Ovary (tissue), 7 donors: ENCODE measurements at regions not wholly inside any gene's neighbourhood (a gene's known extent, or its start where the extent isn't known, plus 50 kb on each side); places are given as distances from the start of the nearest gene placed in this dataset.

Source experiments
- DNase-seq, 5 donors: peaks; one replicate each; pipeline ENCODE4 v3.0.0-alpha.2; 2019 to 2020
- H3K27ac ChIP-seq, 2 donors: fragments of 200-600 bp; one replicate each; pipeline versions ENCODE4 v1.5.1 to v1.8.0; 2019 to 2022
- H3K27me3 ChIP-seq: fragments of 200-600 bp; one replicate; pipeline ENCODE4 v1.8.0; 2022
- H3K36me3 ChIP-seq: fragments of 200-600 bp; sonication (generic); one replicate; pipeline ENCODE4 v1.5.1; 2019
- H3K4me1 ChIP-seq: one replicate; pipeline ENCODE4 v1.8.1; 2013; ENCODE audit warnings: mild to moderate bottlenecking, moderate library complexity; ENCODE audit not compliant: insufficient read depth
- H3K4me3 ChIP-seq: fragments of 200-600 bp; sonication (generic); one replicate; pipeline ENCODE4 v1.5.1; 2017
- H3K9me3 ChIP-seq, 2 donors: fragments of 200-600 bp in 1 of 2; sonication (generic) in 1 of 2; one replicate each; pipeline versions ENCODE4 v1.5.1 to v1.8.1; 2013 to 2019; ENCODE audit warnings: mild to moderate bottlenecking in 1 of 2, moderate library complexity in 1 of 2
- EP300 ChIP-seq: sonication (generic); formaldehyde crosslinking; IDR thresholded peaks from one replicate; pipeline ENCODE4 v1.6.1; 2017; ENCODE audit warnings: antibody characterized with exemption
- POLR2A ChIP-seq: fragments of 450-650 bp; IDR thresholded peaks from one replicate; pipeline ENCODE4 v1.6.1; 2017; ENCODE audit warnings: antibody characterized with exemption, mild to moderate bottlenecking, moderate library complexity
- WGBS, 3 donors: extraction: QIAGEN DNeasy Blood & Tissue Kit in 1 of 3; methylation state at CpG; one replicate each; pipeline versions ENCODE4 v1.1.5 to v1.1.7; 2013 to 2017; 5-methylcytosine and 5-hydroxymethylcytosine counted together
- intact Hi-C, 4 donors: fragments of 100-400 bp; cut with DNase I; formaldehyde crosslinking; loops; one replicate each; pipeline versions ENCODE4 v1.11.0 to v1.15.1; 2022 to 2023
- TF ChIP-seq, protein P1 (sequence below), 3 donors: fragments of 450-650 bp in 2 of 3; fragments of 200-600 bp in 1 of 3; IDR thresholded peaks; one replicate each; pipeline versions ENCODE4 v1.5.1 to v1.8.0; 2016 to 2022; ENCODE audit warnings: antibody characterized with exemption in 3 of 3, mild to moderate bottlenecking in 1 of 3
- donor health status: DM: no; HTN: no; CAD: no; lungs with moderate emphysema.
- donor health status: DM: no; HTN: no; CAD: no.
- donor health status: Bipolar disorder and iron deficiency.
- donor health status: DM: no; HTN: no; CAD: no.
- donor health status: DM: yes; HTN: yes; CAD: no.

DNA sequence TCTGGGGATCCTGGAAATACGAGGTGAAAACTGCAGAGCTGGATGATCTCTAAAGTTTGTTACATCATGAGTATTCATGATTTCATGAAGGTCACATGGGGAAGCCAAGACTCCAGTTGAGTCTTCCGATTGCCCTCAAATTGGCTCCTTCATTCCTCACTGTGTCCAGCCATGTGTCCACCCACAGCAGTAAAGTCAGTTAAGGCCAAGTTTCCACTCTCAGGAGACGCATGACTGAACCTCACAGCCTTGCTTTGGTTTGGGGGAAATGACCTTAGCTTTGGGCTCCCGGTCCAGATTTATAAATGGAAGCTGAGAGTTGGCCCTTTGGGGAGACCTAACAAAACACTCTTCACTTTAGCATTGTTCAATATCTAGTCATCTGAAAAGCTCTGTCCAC is 289.7 kb upstream of the MCTP2 start:
- Histone ChIP-seq H3K36me3 (no peaks in the 10 kb centered on the region), H3K4me1 (no peaks in the 10 kb centered on the region), H3K9me3 (no peaks in the 10 kb centered on the region), H3K27me3 (no peaks in the 10 kb centered on the region), H3K4me3 (no peak overlapping the region), H3K27ac (no peak overlapping the region)
- 76 to 89% (median 86%) methylated on average over 4 of the region's 4 CpGs for WGBS, 3 donors
- TF ChIP-seq POLR2A: no peak
- TF ChIP-seq EP300: no peak
- TF ChIP-seq, protein P1, sequence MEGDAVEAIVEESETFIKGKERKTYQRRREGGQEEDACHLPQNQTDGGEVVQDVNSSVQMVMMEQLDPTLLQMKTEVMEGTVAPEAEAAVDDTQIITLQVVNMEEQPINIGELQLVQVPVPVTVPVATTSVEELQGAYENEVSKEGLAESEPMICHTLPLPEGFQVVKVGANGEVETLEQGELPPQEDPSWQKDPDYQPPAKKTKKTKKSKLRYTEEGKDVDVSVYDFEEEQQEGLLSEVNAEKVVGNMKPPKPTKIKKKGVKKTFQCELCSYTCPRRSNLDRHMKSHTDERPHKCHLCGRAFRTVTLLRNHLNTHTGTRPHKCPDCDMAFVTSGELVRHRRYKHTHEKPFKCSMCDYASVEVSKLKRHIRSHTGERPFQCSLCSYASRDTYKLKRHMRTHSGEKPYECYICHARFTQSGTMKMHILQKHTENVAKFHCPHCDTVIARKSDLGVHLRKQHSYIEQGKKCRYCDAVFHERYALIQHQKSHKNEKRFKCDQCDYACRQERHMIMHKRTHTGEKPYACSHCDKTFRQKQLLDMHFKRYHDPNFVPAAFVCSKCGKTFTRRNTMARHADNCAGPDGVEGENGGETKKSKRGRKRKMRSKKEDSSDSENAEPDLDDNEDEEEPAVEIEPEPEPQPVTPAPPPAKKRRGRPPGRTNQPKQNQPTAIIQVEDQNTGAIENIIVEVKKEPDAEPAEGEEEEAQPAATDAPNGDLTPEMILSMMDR (IDR thresholded peaks at IDR 0.05): no peak
- intact Hi-C loops: no loop called here
- DNase-seq: no peak

DNA sequence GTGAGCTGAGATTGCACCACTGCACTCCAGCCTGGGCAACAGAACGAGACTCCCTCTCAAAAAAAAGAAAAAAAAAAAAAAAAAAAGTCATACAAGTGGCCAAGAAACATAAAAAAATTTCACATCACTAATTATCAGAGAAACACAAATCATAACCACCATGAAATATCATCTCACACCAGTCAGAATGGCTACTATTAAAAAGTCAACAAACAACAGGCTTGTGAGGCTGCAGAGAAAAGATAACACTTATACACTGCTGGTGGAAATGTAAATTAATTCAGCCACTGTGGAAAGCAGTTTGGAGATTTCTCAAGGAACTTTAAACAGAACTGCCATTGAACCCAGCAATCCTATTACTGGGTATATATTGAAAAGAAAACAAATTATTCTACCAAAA is 291.1 kb upstream of the MCTP2 start:
- Histone ChIP-seq H3K4me3 (no peak overlapping the region), H3K27ac (no peak overlapping the region), H3K27me3 (no peaks in the 10 kb centered on the region), H3K9me3 (no peaks in the 10 kb centered on the region), H3K4me1 (no peaks in the 10 kb centered on the region), H3K36me3 (no peaks in the 10 kb centered on the region)
- DNase-seq: no peak
- 53 to 65% (median 59%) methylated on average over 1 of the region's 1 CpG for WGBS, 3 donors
- intact Hi-C loops: no loop called here
- TF ChIP-seq, protein P1 (IDR thresholded peaks at IDR 0.05): no peak
- TF ChIP-seq POLR2A (no peak), EP300 (no peak)

DNA sequence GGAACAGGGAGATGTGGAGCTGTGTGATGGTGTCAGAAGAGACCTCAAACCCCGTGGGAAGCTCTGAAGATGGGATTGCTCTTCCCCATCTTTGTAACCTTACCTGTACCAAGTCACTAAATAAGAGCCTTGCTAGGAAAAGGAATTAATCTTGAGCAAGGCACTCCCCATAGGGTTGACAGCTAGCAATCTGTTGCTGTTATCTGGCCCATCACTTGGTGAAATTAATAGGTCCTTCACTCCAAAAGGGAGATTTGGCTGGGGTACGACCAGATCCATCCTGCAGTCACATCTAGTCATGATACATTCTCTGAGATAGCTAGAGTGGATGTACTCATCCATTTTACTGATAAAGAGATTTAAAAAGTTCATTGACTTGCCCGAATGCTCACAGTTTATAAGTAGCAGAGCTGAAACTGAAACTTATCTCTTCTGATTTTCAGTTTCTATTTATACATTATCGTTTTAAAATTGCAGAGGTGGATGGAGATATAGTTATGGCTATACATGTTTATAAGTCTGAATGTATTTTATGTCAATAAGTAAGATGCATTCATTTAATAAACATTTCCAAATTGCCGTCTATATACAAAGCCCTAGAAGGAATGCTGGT is 299.1 kb upstream of the MCTP2 start:
- Histone ChIP-seq H3K4me3 (no peak overlapping the region), H3K4me1 (peaks cover 2% of the 10 kb centered on the region), H3K27ac (no peak overlapping the region), H3K9me3 (no peaks in the 10 kb centered on the region), H3K36me3 (no peaks in the 10 kb centered on the region), H3K27me3 (no peaks in the 10 kb centered on the region)
- intact Hi-C loops: no loop called here
- 79 to 86% (median 84%) methylated on average over 5 of the region's 5 CpGs for WGBS, 3 donors
- TF ChIP-seq POLR2A (no peak), EP300 (no peak)
- TF ChIP-seq, protein P1 (IDR thresholded peaks at IDR 0.05): no peak
- no peak for DNase-seq

DNA sequence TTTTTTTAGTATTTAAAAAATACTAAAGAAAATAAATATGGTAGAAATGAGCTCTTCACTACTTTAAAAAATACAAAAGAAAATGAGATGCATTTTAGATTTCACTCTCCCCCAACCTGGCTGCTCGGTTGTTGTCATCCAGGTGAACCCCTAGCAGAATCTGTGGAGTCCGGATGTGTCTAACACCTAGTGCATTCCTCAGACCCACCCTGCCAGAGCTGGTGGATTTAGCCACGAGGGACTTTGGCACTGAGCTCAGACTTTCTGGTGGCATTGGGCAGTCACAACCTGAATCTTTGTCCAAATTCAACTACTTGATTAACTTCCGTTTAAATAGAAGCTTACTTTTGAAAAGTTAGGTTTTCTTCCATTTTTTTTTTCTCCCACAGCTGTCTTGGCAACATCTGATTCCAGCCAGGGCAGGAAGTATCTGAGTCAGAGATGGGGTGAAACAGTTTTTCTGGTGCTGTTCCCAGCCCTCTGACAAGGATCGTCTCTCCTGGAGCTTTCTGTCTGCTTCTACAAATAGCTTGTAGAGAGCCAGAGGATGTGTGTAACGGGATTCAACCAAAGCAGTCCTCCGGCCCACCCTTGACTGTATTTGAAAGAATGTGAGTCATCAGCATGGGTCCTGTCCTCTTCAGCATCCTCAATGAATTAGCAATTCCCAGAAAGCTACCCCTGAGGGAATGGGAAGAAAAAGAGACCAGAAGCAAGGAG is 301.8 kb upstream of the MCTP2 start:
- intact Hi-C loops: no loop called here
- Histone ChIP-seq H3K9me3 (no peaks in the 10 kb centered on the region), H3K27ac (no peak overlapping the region), H3K27me3 (no peaks in the 10 kb centered on the region), H3K4me1 (peaks cover 2% of the 10 kb centered on the region), H3K4me3 (no peak overlapping the region), H3K36me3 (no peaks in the 10 kb centered on the region)
- TF ChIP-seq POLR2A: no peak
- TF ChIP-seq, protein P1 (IDR thresholded peaks at IDR 0.05): no peak
- no peak for TF ChIP-seq EP300
- peak in 4 of 5 donors; percentile 16 to 65 (median 26) for DNase-seq
- 24 to 28% (median 24%) methylated on average over 7 of the region's 7 CpGs for WGBS, 3 donors
